ENCODE measurements at regions not wholly inside any gene's neighbourhood (a gene's known extent, or its start where the extent isn't known, plus 50 kb on each side); places are given as distances from the start of the nearest gene placed in this dataset.

GRCh38 chr2:236380051-236380612 is 115.9 kb upstream of the ASB18 start:
- TF ChIP-seq EZH2 (IDR thresholded peaks at IDR 0.05; ENCODE audit: low read length, unreplicated experiment) = no peak
- no peak for TF ChIP-seq CTCF (conservative IDR thresholded peaks at IDR 0.05; ENCODE audit: low read depth, low read length)
- TF ChIP-seq EZH2phosphoT487 (IDR thresholded peaks at IDR 0.05; ENCODE audit: borderline replicate concordance, low read length) = no peak

Measured in PC-3 (cell line).